ENCODE measurements at regions not wholly inside any gene's neighbourhood (a gene's known extent, or its start where the extent isn't known, plus 50 kb on each side); places are given as distances from the start of the nearest gene placed in this dataset.
"Not testable (repeated sequence)": the region's sequence is repeated elsewhere in the genome, so short reads cannot be mapped to it uniquely, and the experiment has no call there.

GRCh38 chr14:106619606-106620005, 1093.2 kb downstream of the TMEM121 start:
- no peak overlapping the region for H3K27ac Mint-ChIP-seq
- H3K27me3 Mint-ChIP-seq, result peaks cover 67% of the 10 kb centered on the region
- no peaks in the 10 kb centered on the region for H3K9me3 Mint-ChIP-seq
- peaks cover 17% of the 10 kb centered on the region for H3K4me1 Mint-ChIP-seq
- DNase-seq (no peak), ATAC-seq (no peak)
- H3K4me3 Mint-ChIP-seq, result no peak overlapping the region

DNA sequence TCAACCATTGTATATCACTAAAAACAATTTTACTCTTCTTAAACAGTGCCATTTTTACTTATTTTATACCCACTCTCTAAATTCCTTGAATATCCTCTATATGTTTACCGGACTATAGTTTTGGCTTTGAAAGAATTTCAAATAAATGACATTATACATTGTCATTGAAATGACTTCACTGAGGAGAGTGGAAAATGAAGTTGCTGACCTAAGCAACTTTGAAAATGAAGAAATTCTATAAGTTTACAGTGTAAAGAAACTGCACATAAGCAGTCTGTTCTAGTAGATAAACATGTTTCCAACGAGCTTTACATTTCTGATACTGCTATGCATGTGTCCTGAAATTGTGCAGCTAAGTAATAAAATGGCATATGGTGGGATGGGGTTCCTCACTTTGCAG, 1094.0 kb downstream of the TMEM121 start:
- DNase-seq, result no peak
- Mint-ChIP-seq H3K27me3 (peaks cover 68% of the 10 kb centered on the region), H3K4me1 (peaks cover 17% of the 10 kb centered on the region), H3K9me3 (no peaks in the 10 kb centered on the region), H3K4me3 (no peak overlapping the region), H3K27ac (no peak overlapping the region)
- ATAC-seq, result no peak

GRCh38 chr14:106622200-106622745, 1095.9 kb downstream of the TMEM121 start:
- Mint-ChIP-seq H3K27ac (no peak overlapping the region), H3K4me1 (peaks cover 23% of the 10 kb centered on the region), H3K27me3 (peaks cover 69% of the 10 kb centered on the region), H3K4me3 (peak overlapping the region in 1 of 2 donors; percentile 0), H3K9me3 (no peaks in the 10 kb centered on the region)
- DNase-seq (peak; percentile 5 to 17), ATAC-seq (peak; percentile 56)

- peaks cover 80% of the 10 kb centered on the region for H3K27me3 Mint-ChIP-seq
- H3K4me3 Mint-ChIP-seq, result no peak overlapping the region
- peaks cover 22% of the 10 kb centered on the region for H3K4me1 Mint-ChIP-seq
- DNase-seq (no peak), ATAC-seq (no peak)
- no peaks in the 10 kb centered on the region for H3K9me3 Mint-ChIP-seq
- no peak overlapping the region for H3K27ac Mint-ChIP-seq
Observed at GRCh38 chr14:106625186-106625585, 1098.8 kb downstream of the TMEM121 start.

DNA sequence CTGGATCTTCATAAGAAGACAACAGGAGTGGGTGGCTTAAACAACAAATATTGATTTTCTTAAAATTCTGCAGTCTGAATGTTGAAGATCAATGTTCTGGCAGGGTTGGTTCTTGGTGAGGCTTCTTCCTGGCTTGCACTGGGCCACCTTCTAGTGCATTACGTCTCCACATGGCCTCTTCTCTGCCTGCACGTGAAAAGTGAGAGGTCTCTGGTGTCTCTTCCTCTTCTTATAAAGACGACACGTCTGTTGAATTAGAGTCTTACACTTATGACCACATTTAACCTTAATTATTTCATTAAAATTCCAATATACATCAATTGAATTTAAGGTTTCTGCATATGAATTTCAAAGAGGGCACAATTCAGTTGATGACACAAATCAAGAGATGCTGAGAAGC, 1100.1 kb downstream of the TMEM121 start:
- not testable (repeated sequence) for H3K9me3 Mint-ChIP-seq, ATAC-seq, H3K27ac Mint-ChIP-seq, DNase-seq, H3K4me3 Mint-ChIP-seq
- Mint-ChIP-seq H3K4me1 (peaks cover 22% of the 10 kb centered on the region), H3K27me3 (peaks cover 79% of the 10 kb centered on the region)

- H3K27ac Mint-ChIP-seq, result not testable (repeated sequence)
Observed at GRCh38 chr14:106626942-106627588, 1100.7 kb downstream of the TMEM121 start.

DNA sequence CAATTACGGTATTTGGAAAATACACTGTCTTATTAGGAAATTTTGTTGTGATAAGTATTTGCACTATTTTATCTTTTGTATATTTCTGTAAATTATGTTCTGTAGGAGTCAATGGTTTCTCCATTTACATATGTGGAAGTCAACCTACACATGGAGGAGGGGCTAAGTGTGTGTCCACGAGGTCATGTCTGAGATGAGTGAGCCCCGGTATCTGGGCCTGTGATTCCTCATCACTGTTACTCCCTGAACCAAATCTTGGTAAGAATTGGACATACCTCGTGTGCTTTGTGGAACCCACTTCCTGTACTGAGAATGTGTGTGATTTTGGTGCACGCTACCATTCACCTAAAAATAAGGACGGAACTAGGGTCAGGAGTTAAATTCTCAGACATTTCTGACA, 1105.5 kb downstream of the TMEM121 start:
- Mint-ChIP-seq H3K4me3 (no peak overlapping the region), H3K9me3 (no peaks in the 10 kb centered on the region), H3K4me1 (peaks cover 9% of the 10 kb centered on the region), H3K27me3 (peaks cover 42% of the 10 kb centered on the region), H3K27ac (no peak overlapping the region)
- DNase-seq (no peak), ATAC-seq (peak; percentile 52)

More at GRCh38 chr14:106626942-106627588, 1100.7 kb downstream of the TMEM121 start:
- peaks cover 20% of the 10 kb centered on the region for H3K4me1 Mint-ChIP-seq
- not testable (repeated sequence) for H3K9me3 Mint-ChIP-seq
- H3K27me3 Mint-ChIP-seq, result peaks cover 82% of the 10 kb centered on the region
- peak overlapping the region in 1 of 2 donors; percentile 21 for H3K4me3 Mint-ChIP-seq
- peak; percentile 68 for ATAC-seq
- DNase-seq, result peak; percentile 80

- Mint-ChIP-seq H3K4me1 (peaks cover 3% of the 10 kb centered on the region), H3K27ac (no peak overlapping the region), H3K4me3 (no peak overlapping the region), H3K27me3 (peaks cover 32% of the 10 kb centered on the region), H3K9me3 (no peaks in the 10 kb centered on the region)
- no peak for DNase-seq
- ATAC-seq, result no peak
Observed at GRCh38 chr14:106633721-106634120, 1107.3 kb downstream of the TMEM121 start.

GRCh38 chr14:106635569-106635968, 1109.2 kb downstream of the TMEM121 start:
- DNase-seq (no peak), ATAC-seq (no peak)
- Mint-ChIP-seq H3K9me3 (no peaks in the 10 kb centered on the region), H3K4me3 (no peak overlapping the region), H3K27me3 (peaks cover 24% of the 10 kb centered on the region), H3K4me1 (peaks cover 12% of the 10 kb centered on the region), H3K27ac (no peak overlapping the region)

DNA sequence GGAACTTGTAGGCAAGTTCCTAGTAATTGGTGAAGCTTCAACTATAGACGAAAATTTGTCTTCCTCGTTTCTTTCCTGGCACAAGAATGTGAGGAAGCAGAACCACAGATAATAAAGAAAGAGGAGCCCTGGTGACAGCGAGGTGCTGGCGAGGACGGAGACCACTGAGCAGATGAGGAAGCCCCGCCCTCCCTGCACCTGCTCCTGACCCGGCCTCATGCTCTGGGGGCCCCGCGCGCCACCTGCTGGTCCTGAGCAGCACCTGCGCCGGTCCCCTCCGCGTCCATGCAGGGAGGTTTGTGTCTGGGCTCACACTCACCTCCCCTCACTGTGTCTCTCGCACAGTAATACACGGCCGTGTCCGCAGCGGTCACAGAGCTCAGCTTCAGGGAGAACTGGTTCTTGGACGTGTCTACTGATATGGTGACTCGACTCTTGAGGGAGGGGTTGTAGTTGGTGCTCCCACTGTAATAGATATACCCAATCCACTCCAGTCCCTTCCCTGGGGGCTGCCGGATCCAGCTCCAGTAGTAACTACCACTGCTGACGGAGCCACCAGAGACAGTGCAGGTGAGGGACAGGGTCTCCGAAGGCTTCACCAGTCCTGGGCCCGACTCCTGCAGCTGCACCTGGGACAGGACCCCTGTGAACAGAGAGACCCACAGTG, 1112.5 kb downstream of the TMEM121 start:
- ATAC-seq, result peak; percentile 80
- peak; percentile 78 to 79 for DNase-seq
- H3K27me3 Mint-ChIP-seq, result peaks cover 36% of the 10 kb centered on the region
- H3K9me3 Mint-ChIP-seq, result not testable (repeated sequence)
- H3K4me3 Mint-ChIP-seq, result peak overlapping the region; percentile 35 to 61
- peak overlapping the region in 1 of 2 donors; percentile 76 for H3K27ac Mint-ChIP-seq
- H3K4me1 Mint-ChIP-seq, result peaks cover 17% of the 10 kb centered on the region

DNA sequence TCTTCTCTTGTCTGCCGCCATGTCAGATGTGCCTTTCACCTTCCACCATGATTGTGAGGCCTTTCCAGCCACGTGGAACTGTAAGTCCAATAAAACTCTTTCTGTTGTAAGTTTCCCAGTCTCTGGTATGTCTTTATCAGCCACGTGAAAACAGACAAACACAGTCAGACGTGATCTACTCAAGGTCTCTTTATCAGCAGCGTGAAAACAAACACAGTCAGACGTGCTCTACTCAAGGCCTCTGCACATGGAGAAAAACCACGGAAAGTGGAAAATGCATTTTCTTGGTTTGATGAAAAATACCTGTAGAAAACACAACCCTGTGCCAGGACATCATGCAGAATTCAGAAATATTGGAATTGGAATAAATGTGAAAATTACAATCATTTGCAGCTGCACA, 1115.7 kb downstream of the TMEM121 start:
- Mint-ChIP-seq H3K9me3 (no peaks in the 10 kb centered on the region), H3K27me3 (peaks cover 36% of the 10 kb centered on the region), H3K4me3 (no peak overlapping the region), H3K27ac (no peak overlapping the region), H3K4me1 (peaks cover 17% of the 10 kb centered on the region)
- no peak for DNase-seq
- no peak for ATAC-seq

DNA sequence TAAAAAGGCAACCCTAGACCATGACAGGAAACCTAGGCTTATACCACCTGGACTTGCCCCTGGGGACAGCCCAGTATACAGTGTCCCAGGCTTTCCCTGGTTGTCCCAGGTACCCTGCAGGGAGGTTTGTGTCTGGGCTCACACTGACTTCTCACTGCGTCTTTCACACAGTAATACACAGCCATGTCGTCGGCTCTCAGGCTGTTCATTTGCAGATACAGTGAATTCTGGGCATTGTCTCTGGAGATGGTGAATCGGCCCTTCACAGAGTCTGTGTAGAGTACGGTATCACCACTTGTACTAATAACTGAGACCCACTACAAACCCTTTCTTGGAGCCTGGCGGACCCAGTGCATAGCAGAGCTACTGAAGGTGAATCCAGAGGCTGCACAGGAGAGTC, 1116.6 kb downstream of the TMEM121 start:
- H3K9me3 Mint-ChIP-seq, ATAC-seq, H3K27ac Mint-ChIP-seq, DNase-seq, H3K4me3 Mint-ChIP-seq: not testable (repeated sequence)
- Mint-ChIP-seq H3K27me3 (peaks cover 36% of the 10 kb centered on the region), H3K4me1 (peaks cover 17% of the 10 kb centered on the region)

GRCh38 chr14:106648874-106649273, 1122.5 kb downstream of the TMEM121 start:
- H3K27me3 Mint-ChIP-seq, result peaks cover 16% of the 10 kb centered on the region

DNA sequence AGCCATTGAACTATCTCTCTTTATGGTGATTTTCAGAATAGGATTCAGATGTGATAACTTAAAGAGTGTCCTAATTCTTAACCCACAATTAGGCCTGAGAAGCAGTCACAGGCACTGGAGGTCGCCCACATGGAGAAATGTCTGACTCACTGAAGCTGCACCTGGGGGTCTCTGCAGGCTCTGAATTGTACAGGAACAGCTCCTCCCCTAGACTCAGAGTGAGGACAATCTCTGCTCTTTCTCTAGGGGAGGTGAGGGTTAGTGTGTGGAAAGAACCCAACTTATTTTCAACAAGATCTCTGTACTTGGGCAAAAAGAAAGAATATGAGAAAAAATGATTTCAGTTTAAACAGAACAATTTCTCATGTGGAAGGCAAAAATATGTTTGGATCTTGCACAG, 1124.6 kb downstream of the TMEM121 start:
- H3K27me3 Mint-ChIP-seq, result peaks cover 16% of the 10 kb centered on the region
- no peak for DNase-seq
- H3K9me3 Mint-ChIP-seq, result peaks cover 4 to 10% of the 10 kb centered on the region in 2 donors
- peaks cover 7% of the 10 kb centered on the region for H3K4me1 Mint-ChIP-seq
- no peak for ATAC-seq
- no peak overlapping the region for H3K4me3 Mint-ChIP-seq
- H3K27ac Mint-ChIP-seq, result no peak overlapping the region

More at GRCh38 chr14:106648874-106649273, 1122.5 kb downstream of the TMEM121 start:
- H3K4me3 Mint-ChIP-seq, H3K4me1 Mint-ChIP-seq, H3K9me3 Mint-ChIP-seq, ATAC-seq, H3K27ac Mint-ChIP-seq, DNase-seq: not testable (repeated sequence)

GRCh38 chr14:106652494-106652893, 1126.1 kb downstream of the TMEM121 start:
- no peak overlapping the region for H3K27ac Mint-ChIP-seq
- H3K4me3 Mint-ChIP-seq, result no peak overlapping the region
- peaks cover 16% of the 10 kb centered on the region for H3K27me3 Mint-ChIP-seq
- H3K4me1 Mint-ChIP-seq, result peaks cover 9% of the 10 kb centered on the region
- ATAC-seq (no peak), DNase-seq (no peak)
- peaks cover 4 to 10% of the 10 kb centered on the region in 2 donors for H3K9me3 Mint-ChIP-seq

DNA sequence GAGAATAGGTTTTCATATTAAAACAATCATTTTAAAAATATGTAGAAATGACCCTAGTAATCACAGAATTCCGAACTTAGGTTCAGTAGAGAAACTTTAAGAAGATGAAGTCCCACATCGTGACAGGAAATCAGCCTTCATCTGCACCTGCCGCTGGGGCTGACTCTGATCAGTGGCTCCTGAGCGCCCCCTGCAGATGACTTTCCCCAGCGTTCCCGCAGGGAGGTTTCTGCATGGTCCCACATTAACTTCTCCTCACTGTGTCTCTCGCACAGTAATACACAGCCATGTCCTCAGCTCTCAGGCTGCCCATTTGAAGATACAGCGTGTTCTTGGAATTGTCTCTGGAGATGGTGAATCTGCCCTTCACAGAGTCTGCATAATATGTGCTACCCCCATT, 1131.1 kb downstream of the TMEM121 start:
- peak; percentile 62 to 66 for DNase-seq
- no peaks in the 10 kb centered on the region for H3K9me3 Mint-ChIP-seq
- peak; percentile 52 for ATAC-seq
- no peak overlapping the region for H3K4me3 Mint-ChIP-seq
- H3K4me1 Mint-ChIP-seq, result peaks cover 27% of the 10 kb centered on the region
- H3K27me3 Mint-ChIP-seq, result peaks cover 15% of the 10 kb centered on the region
- peak overlapping the region in 1 of 2 donors; percentile 65 for H3K27ac Mint-ChIP-seq

Measured in stimulated activated naive CD8-positive, alpha-beta T cell treated with anti-CD3 and anti-CD28 coated beads, Interleukin-15, amount 100 ng/mL, for 72 hours (primary cell).